HEK293T (cell line): ENCODE measurements at regions not wholly inside any gene's neighbourhood (a gene's known extent, or its start where the extent isn't known, plus 50 kb on each side); places are given as distances from the start of the nearest gene placed in this dataset.

Experiments
- CTCF ChIA-PET: fragments of 350-600 bp; formaldehyde crosslinking; extraction: SDS; loops from one replicate; lab custom pipeline; 2021; ENCODE audit warnings: antibody characterized with exemption, inconsistent platforms; lab: Yijun Ruan, JAX
- POLR2A ChIA-PET: fragments of 350-600 bp; formaldehyde crosslinking; extraction: SDS; loops from one replicate; lab custom pipeline; 2020; ENCODE audit warnings: antibody characterized with exemption, inconsistent platforms; lab: Yijun Ruan, JAX
- DNase-seq: peaks from one replicate; pipeline ENCODE4 v3.0.0; 2012; ENCODE audit warnings: mixed read lengths; ENCODE audit errors: extremely low spot score
- ARNT ChIP-seq: fragments of 450-650 bp; IDR thresholded peaks from 2 replicates; pipeline ENCODE4 v1.6.1; 2017; ENCODE audit warnings: mild to moderate bottlenecking
- FOXA1 ChIP-seq: fragments of 450-650 bp; IDR thresholded peaks from 2 replicates; pipeline ENCODE4 v1.6.1; 2016; ENCODE audit warnings: mild to moderate bottlenecking

DNA sequence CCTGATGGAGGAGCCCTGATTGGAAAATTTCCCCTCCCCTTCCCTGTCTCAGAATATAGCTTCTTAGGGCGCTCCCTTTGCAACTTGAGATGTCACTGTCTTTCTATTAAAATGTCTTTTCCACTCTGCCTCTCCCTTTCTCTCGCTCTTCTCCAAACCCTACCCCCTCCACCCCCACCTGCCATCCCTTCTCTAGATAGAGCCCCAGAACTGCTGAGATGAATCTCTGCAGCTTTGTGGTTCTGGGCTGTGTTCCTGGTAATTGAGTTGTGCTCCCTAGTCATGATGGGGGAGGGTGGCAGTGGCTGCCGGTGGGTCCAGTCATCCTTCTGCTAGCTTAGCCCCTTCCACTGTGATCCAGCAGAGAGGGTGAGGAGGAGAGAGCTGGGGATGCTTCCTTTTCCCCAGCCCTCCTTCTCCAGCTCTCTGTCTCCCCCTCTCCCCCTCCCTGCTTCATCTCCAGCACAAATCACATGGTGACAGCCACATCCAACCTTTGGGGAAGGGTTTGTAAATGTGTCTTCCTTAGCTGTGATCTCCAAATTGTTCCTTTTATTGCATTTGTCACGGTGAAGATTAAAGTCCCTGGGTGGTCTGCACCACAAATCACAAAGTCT is 50.8 kb upstream of the BTRC start:
- TF ChIP-seq FOXA1 (no peak), ARNT (no peak)
- DNase-seq = no peak
- ChIA-PET POLR2A (interaction anchor here (0.9 kb wide), 1 partner anchor 10 kb away, joined by 3 read pairs; no protein-coding TSS in a partner anchor), CTCF (interaction anchor here (1.1 to 2.6 kb wide), 5 partner anchors 89 to 267 kb away, joined by 4 to 18 read pairs (median 7); no protein-coding TSS in a partner anchor)
